Mesodermal cell (in vitro differentiated cells): ENCODE measurements at regions not wholly inside any gene's neighbourhood (a gene's known extent, or its start where the extent isn't known, plus 50 kb on each side); places are given as distances from the start of the nearest gene placed in this dataset.

ENCODE experiments used
- H3K27ac ChIP-seq: 2 replicates; pipeline ENCODE4 v1.7.0; 2013; ENCODE audit warnings: mild to moderate bottlenecking, low read depth, low read length, moderate library complexity; ENCODE audit not compliant: severe bottlenecking
- H3K36me3 ChIP-seq: 2 replicates; pipeline ENCODE4 v1.7.1; 2013; ENCODE audit warnings: mild to moderate bottlenecking, low read length, moderate library complexity; ENCODE audit not compliant: control insufficient read depth, insufficient read depth
- H3K4me1 ChIP-seq: one replicate; pipeline ENCODE4 v1.7.1; 2013; ENCODE audit warnings: mild to moderate bottlenecking, low read length; ENCODE audit not compliant: insufficient read depth, control insufficient read depth, poor library complexity, severe bottlenecking
- H3K4me3 ChIP-seq: 2 replicates; pipeline ENCODE4 v1.7.0; 2013; ENCODE audit warnings: low read length, control low read depth, mild to moderate bottlenecking; ENCODE audit not compliant: insufficient read depth, poor library complexity, severe bottlenecking; ENCODE audit errors: extremely low read depth
- H3K9me3 ChIP-seq: 2 replicates; pipeline ENCODE4 v1.7.1; 2013; ENCODE audit warnings: mild to moderate bottlenecking, low read length, moderate library complexity; ENCODE audit not compliant: control insufficient read depth
- WGBS, 2 experiments: methylation state at CpG; one replicate each; pipeline ENCODE4 v1.1.5; 2013; ENCODE audit warnings: missing lambda C conversion rate in 2 of 2; ENCODE audit not compliant: insufficient coverage in 2 of 2; 5-methylcytosine and 5-hydroxymethylcytosine counted together

DNA sequence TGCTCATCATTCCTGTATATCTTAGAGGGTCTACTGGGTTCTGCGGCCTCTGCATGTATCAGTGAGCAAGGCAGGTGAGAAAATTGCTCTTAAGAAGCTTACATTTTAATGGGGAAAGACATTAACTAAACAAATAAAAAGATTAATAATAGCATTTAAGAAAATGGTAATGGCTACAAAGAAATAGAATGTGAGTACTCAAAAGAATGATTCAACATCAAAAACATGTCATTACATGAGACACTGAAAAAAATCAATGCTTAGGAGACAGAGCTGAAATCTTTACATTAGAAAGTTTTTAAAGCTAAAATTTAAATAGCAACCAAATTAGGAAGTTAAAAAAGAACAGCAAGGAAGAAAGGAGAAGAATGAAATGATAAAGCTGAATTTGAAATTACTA, 146.9 kb upstream of the PHACTR1 start:
- H3K27ac ChIP-seq: no peak overlapping the region
- WGBS, 2 experiments: 100% methylated on average over 1 of the region's 1 CpG; no CpG with 5 or more reads in 1 of the 2 experiments
- H3K4me1 ChIP-seq: peaks cover 7% of the 10 kb centered on the region
- H3K4me3 ChIP-seq: no peak overlapping the region
- no peaks in the 10 kb centered on the region for H3K36me3 ChIP-seq
- H3K9me3 ChIP-seq: no peaks in the 10 kb centered on the region

DNA sequence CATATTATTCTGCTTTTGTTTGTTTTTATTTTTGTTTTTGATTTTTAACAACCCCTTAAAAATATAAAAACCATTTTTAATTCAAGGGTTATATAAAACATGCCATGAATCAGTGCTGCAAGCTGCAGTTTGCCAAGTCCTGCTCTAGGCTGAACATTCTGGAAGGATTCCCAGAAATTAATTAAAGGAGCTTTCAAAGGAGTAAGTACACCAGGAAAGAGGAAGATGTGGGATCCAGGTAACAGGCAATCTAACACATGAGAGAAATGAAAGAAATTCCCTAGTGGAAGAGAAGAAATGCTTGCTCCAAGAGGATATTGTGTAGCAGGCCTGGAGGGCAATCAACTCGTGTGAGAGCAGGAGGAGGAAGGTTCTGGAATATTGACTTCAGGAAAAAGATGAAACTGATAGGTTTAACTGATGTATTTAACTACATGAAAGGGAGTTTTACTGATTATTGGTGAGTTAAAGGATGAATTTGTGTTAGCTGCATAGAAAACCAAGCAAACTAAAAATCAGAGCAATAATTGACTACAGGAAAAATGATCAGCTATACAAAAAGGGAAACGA, 146.0 kb upstream of the PHACTR1 start:
- no peaks in the 10 kb centered on the region for H3K36me3 ChIP-seq
- no peaks in the 10 kb centered on the region for H3K9me3 ChIP-seq
- 78 to 92% methylated on average over 1 of the region's 2 CpGs for WGBS, 2 experiments
- H3K27ac ChIP-seq: no peak overlapping the region
- H3K4me1 ChIP-seq: peaks cover 11% of the 10 kb centered on the region
- H3K4me3 ChIP-seq: no peak overlapping the region

DNA sequence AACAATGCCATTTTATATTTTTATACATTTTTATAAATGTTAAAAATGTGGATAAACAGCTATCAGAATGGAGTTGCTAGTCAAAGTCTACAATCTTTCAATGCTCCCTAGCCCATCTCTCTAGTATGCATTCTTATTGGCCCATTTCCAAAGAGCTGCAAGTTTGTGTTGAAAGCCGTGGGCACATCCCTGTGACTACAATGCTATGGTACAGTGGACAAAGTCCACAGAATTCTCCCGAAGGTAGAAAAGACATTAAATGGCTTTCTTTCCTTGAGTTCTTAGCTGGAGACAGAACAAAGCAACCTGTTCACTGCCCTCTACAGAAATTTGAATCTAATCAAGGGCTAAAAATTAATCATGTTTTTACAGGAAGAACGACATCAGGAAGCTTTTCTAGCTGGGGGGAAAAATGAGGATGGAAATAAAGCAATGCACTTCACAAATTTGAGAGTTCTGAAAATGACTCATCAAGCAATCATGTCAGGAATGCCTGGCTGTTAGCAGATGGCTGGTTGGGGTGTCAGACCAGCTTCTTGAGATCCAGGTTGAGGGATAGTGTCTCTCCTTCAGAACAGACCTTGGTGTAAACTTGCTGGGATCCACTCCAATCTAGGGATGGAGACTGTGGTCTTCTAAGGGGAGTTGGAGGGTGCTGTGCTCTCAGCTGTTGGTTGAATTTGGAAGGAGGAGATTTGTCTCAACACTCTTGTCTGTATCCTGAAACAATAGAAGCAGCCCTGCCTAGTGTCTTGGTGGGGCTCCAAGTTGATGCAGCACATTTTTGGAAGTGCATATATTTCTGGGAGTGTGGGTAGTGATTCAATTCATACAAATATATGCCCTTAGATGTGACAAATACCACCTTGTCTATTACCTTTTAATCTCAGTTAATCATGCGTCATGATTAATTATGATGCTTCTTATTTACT, 143.4 kb upstream of the PHACTR1 start:
- Histone ChIP-seq H3K4me1 (peaks cover 36% of the 10 kb centered on the region), H3K36me3 (no peaks in the 10 kb centered on the region), H3K4me3 (no peak overlapping the region), H3K27ac (peak overlapping the region; percentile 68), H3K9me3 (no peaks in the 10 kb centered on the region)
- 79 to 85% methylated on average over 2 to 3 of the region's 4 CpGs for WGBS, 2 experiments

DNA sequence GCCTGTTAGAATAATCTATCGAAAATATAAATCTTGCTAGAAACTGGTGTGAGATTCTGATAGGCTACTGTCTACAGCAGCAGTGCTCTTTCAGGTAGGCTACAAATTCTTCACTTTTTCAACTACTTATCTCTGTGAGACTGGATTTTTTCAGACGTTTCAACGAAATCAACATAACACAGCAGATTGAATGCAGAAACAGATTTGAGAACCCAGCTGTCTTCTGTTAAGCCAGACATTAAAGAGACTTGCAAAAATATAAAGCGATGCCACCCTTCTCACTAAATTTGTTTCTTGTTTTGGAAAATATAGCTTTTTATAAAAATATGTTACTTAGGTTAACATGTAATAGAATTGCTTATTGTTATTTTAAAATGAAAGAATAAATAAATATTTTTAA, 140.6 kb upstream of the PHACTR1 start:
- 91 to 100% methylated on average over 2 to 3 of the region's 4 CpGs for WGBS, 2 experiments
- no peak overlapping the region for H3K4me3 ChIP-seq
- H3K9me3 ChIP-seq: no peaks in the 10 kb centered on the region
- H3K27ac ChIP-seq: no peak overlapping the region
- peaks cover 36% of the 10 kb centered on the region for H3K4me1 ChIP-seq
- H3K36me3 ChIP-seq: no peaks in the 10 kb centered on the region

DNA sequence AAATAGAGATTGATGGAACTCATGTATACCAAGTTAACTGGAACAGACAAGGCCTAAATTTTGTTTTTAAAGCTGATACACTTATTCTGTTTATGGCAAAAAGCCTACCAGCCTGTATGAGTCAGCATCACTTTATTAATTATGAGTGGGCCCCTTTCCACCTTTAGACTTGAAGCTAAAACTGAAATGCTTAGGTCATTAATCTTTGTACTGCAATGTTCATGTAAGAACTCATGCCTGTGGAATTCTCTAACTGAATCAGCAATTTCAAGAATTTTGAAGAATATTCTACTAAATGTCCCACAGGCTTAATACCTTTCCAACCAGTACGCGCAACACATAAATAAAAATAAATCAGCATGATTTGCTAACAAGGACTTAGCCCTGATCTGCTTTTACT, 140.2 kb upstream of the PHACTR1 start:
- no peak overlapping the region for H3K4me3 ChIP-seq
- peaks cover 36% of the 10 kb centered on the region for H3K4me1 ChIP-seq
- H3K9me3 ChIP-seq: no peaks in the 10 kb centered on the region
- no peaks in the 10 kb centered on the region for H3K36me3 ChIP-seq
- WGBS, 2 experiments: 86 to 100% methylated on average over 1 to 2 of the region's 2 CpGs
- H3K27ac ChIP-seq: no peak overlapping the region

DNA sequence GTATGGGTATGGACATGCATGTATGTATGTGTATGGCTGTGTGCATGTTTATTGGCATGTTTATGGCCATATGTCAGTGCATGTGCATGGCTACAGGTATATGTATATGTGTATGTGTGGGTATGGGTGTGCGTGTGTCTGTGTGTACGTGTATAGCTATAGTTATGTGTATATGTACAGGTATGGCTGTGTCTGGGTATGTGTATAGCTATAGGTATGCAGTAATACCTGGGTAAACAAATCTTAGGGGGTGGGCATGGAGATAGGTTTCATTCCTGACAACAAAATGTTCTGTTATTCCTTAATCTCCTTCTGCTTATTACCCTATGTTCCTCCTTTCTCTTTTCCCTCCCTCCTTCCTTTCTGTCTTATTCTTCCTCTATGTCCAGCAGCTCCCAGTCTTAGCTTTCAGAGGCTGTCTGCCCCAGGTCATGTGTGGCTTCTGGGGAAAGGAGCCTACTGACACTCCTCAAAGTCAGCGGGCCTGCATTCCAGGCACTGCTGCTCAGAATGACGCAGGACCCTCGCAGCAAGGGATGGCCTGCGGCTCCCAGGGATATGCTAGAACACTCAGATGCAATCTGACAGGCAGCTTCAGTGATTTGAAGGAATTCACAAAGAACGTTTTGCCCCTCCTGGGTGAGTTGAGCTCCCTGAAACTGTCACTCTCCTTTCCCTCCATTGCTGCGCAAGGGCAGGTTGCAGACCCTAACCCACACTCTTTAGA, 139.3 kb upstream of the PHACTR1 start:
- Histone ChIP-seq H3K9me3 (no peaks in the 10 kb centered on the region), H3K4me1 (peaks cover 38% of the 10 kb centered on the region), H3K4me3 (no peak overlapping the region), H3K36me3 (no peaks in the 10 kb centered on the region), H3K27ac (peak overlapping the region; percentile 41)
- 56 to 77% methylated on average over 5 to 7 of the region's 8 CpGs for WGBS, 2 experiments

DNA sequence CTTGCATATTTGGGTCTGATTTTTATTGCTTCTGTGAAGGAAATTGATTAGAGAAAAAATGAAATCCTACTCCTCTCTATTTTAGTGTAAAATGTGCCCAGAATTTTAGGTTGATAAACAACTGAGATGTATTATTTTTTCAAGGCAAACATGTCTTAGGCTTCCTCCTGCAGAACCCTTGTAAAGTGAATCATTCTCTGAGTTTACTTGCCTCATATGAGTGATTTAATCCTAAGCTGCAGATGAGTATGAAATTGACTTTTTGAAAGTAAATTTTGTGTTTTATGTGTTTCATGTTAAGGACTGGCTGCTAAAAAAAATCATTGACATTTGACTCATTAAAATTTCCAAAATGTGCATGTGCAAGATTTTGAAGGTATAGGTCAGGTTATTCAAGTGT, 138.5 kb upstream of the PHACTR1 start:
- Histone ChIP-seq H3K4me3 (no peak overlapping the region), H3K36me3 (no peaks in the 10 kb centered on the region), H3K27ac (peak overlapping the region; percentile 41), H3K4me1 (peaks cover 44% of the 10 kb centered on the region), H3K9me3 (no peaks in the 10 kb centered on the region)

DNA sequence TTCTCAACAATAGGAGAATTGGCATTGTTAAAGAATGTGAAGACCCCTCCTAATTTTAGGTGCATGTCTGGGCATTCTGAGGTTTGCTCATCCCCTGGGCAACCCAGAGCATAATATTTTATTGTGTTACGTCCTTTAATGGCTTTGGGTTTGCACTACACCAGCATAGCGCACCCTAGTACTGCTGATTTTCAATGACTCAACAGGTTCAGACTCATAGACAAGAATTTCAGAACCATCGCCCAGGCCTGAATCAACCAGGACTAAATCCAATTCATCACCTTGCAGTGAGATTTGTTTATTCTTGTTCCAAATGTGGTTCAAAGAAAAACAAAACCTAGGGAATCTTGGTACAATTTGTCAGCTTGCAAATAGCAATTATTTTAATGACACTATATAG, 137.8 kb upstream of the PHACTR1 start:
- Histone ChIP-seq H3K36me3 (no peaks in the 10 kb centered on the region), H3K4me3 (no peak overlapping the region), H3K4me1 (peaks cover 41% of the 10 kb centered on the region), H3K9me3 (no peaks in the 10 kb centered on the region), H3K27ac (no peak overlapping the region)
- 100% methylated on average over 1 to 2 of the region's 3 CpGs for WGBS, 2 experiments

DNA sequence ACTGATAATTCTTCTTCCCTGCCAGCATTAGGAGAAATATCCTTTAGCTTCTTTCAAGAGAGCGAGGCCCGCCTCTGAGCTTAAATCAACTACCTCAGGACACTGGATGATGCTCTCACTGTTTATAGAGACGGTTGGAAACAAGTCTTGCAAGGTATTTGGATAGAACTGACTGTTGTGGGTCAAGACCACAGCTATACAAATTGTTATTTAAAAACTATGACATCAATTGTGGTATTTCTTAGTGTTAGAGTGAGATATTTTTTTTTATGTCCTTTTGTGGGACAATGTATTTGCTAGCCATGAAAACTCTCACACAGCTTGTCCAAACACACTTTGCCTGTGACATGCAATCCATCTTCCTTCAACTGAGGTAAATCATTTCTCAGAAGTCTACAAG, 136.3 kb upstream of the PHACTR1 start:
- Histone ChIP-seq H3K4me3 (no peak overlapping the region), H3K27ac (no peak overlapping the region), H3K36me3 (no peaks in the 10 kb centered on the region), H3K9me3 (no peaks in the 10 kb centered on the region), H3K4me1 (peaks cover 37% of the 10 kb centered on the region)
- WGBS, 2 experiments: 100% methylated on average over 3 of the region's 3 CpGs; no CpG with 5 or more reads in 1 of the 2 experiments

DNA sequence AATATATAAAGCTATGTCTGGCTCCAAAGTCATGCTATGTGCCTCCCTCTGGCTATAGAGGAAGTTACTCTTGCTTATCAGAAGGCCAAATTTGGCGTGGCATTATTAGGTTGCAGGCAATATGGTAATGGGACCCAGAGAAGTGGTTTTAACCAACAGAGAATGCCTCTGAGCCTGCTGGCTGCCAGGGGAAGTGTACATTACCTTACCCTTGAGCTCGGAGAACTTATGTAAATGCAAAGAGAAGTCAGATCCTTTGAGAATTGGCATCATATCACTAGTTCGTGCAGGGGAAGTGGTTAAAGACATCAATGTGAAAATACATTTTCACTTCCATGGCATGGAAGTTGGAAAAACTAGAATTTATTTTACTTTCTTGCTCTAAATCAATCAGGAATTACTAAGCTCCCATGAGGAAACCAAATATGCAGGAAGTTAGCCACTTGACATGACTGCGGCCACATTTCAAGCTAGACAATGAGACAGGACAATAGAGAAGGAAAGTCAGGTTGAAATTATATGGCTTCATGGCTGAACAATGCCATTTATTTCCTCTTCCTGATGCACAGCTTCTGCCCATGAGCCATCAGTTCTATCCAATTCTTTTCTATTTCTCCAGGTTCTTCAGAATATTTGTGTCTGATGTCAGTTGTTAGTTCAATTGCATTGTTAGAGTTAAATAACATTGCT, 134.0 kb upstream of the PHACTR1 start:
- Histone ChIP-seq H3K4me3 (no peak overlapping the region), H3K9me3 (no peaks in the 10 kb centered on the region), H3K4me1 (peaks cover 24% of the 10 kb centered on the region), H3K36me3 (no peaks in the 10 kb centered on the region), H3K27ac (peak overlapping the region; percentile 25)
- 75 to 90% methylated on average over 3 of the region's 4 CpGs for WGBS, 2 experiments
